ENCODE measurements at regions not wholly inside any gene's neighbourhood (a gene's known extent, or its start where the extent isn't known, plus 50 kb on each side); places are given as distances from the start of the nearest gene placed in this dataset.

DNA sequence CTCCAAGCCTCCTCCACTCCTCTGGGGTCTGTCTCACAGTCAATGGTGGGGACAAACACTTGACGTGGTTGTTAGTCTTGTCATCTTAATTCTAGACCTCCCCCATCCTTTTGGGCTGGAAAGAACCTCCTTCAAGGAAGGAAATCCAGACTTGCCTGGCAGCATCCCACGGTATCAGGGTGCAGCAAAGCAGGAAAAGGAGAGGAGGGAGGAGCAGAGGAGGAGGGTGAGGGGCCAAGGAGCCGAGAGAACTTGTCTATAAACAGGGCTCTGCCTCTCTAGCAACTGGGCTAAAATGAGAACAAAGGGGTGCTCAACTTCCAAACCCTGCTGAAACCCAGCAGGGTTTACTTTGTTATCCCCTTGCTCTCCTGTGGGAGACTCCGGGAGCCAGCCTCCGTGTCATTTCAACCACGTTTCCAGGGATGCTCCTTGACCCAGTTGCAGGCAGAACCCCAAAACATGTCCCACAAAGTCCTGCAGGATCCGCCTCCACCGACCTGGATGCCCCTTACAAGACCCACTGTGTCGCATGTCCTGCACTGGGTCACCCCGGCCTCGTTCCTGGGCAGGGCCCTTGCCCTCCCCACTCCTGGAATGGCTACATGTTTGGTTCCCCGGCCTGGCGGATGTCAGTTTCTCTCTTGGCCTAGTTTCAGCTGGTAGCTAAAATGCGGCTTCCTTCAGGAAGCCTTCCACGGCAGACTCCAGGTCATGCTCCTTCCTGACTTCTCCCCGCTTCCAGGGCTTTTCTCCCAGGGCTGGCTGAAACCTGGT lies 69.7 kb upstream of the MGMT start:
- no peak for DNase-seq (ENCODE audit: low spot score)

DNA sequence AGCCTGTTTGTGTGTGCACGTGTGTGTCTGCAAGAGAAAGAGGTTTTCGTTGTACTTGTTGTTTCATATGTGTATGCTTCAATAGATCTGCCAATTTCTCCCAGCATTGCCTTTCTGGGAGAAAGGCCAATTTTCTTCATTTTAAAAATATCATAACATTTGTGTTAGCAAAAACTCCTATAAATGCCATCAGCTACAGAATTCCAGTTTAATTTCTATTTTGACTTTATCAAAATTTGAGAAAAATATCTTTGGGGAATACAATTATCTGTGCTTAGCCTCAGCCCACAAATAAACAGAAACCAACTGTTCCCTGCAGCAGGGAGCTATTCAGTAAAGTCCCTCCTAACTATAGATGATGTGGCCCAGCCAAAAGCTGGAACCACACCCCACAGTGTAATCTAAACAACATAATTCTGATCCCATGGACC lies 68.3 kb upstream of the MGMT start:
- DNase-seq (ENCODE audit: low spot score): no peak

DNA sequence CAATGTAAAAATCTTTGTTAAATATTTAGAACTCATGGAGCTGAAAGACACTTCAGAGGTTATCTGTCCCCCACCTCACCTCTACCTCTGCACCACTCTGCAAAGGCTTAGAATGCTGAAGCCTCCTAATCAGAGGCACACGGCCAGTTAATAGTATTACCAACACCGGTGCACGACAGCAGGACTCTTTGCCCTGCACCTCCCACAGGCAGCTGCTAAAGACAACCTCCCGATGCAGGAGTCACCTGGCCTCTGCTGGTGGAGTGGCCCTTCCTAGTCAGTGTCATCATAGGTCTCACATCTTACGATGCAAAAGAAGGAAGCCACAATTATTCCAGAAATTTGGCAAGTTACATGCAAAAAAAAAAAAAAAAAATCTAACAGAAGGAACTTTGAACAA lies 66.6 kb upstream of the MGMT start:
- DNase-seq (ENCODE audit: low spot score): no peak

DNA sequence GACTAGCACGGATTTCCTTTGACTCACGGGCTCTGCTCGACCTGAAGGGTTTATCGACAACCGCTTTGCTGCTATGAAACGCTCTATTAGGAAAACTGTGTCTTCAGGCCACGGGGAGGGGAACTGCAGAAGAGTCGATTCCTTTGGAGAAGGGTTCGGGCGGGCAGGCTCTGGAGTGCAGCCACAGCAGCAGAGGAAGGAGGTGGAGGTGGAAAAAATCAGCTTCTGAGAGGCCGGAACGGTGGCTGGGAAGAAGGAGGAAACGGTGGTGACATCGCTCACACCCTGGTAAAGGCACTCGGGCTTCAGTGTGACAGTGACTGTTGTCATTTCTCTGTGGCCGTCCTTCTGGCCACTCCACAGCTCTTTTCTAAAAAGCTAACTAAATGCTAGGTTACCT lies 64.6 kb upstream of the MGMT start:
- DNase-seq (ENCODE audit: low spot score): no peak

DNA sequence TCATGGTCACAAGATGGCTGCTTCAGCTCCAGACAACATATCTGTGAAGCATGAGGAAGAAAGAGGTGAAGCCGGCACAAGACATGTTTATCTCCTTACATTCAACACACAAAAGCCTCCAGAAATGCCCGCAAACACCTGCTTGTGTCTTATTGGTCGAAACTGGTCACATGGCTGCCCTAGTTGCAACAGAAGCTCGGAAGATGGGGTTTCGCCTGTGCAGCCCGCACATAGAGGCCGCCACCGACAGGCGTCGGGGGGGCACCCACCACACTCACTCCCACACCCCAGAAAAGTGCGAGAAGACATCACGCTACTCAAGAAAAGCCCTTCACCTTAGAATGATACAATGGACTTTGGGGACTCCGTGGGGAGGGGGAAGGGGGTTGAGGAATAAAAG lies 63.0 kb upstream of the MGMT start:
- no peak for DNase-seq (ENCODE audit: low spot score)

DNA sequence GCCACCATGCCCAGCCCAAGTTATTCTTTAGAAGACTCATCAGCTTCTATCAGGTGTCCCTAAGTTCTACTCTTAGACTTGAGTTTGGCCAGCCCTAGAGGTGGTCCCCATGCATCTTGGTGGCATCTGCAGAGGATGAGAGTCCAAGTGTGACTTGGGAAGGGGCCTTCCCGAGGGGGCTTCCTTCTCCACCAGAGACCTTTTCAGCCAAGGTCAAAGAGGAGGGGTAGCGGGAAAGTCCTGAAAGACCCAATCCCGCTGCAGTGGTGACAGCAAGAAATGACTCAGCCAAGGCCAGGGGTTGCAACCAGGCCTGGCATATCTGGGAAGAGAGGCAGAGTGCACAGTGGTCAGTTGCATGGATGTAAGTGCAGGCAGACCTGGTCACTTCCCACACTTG lies 61.7 kb upstream of the MGMT start:
- no peak for DNase-seq (ENCODE audit: low spot score)

DNA sequence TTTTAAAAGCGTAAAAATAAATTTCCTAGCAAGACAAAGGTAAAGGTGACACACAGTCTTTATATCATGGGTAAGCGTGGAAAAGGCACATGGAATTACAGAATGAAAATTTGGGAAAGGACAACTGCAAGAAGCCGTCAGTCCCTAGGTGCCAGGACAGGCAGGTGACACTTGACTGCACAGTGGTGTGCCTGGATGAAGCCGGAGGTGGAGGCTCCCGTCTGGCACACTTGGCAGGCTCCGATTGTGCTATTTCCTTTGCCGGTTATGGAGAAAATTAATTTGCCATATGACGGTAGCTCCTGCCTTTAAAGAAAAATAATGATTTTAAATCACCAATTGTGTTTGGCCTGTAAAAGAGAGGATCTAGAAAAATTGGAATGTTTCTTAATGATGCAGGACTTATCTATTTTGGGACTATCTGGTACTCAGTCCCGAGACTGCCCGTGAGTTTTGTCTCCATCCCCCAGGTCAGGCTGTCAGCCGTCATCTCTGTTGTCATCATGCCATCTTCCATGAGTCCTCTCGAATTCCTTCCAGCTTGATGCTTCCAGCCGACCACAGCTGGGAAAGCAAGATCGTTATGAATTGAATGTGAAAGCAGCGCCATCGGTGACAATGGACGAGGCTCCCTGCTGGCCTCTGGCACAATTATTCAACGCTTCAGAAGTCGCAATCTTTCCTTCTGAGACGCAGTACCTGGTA lies 56.2 kb upstream of the MGMT start:
- no peak for DNase-seq (ENCODE audit: low spot score)

DNA sequence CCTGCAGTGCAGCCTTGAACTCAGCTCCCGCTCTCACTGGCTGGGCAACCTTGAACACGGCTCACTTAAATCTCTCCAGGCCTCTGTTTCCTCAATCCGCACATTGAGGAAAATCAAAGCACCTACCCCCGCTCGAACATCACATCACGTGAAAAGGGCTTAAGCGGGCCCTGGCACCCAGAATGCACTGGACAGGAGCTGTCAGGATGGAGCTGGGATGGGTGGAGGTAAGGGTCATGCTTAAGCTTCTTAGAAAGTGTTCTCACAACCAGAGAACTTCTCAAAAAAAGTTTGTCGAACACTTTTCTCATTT lies 55.7 kb upstream of the MGMT start:
- no peak for DNase-seq (ENCODE audit: low spot score)

DNA sequence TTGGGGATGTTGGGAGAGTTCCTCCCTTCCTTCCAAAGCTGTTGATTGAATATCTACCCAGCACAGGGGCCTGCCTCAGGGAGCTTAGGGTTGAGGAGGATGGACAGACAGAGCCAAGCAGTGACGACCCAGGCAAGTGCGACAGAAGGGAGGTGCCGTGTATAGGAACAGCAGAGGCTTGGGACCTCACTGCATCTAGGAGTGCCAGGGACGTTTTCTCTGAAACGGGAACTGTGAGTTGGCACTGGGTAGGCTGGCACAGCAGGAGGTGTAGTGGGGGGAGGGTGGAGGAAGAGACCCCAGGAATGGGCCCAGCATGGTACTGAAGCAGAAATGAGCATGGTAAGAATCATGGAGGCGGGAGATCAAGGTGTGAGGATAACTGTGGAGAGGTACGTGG lies 55.3 kb upstream of the MGMT start:
- no peak for DNase-seq (ENCODE audit: low spot score)

DNA sequence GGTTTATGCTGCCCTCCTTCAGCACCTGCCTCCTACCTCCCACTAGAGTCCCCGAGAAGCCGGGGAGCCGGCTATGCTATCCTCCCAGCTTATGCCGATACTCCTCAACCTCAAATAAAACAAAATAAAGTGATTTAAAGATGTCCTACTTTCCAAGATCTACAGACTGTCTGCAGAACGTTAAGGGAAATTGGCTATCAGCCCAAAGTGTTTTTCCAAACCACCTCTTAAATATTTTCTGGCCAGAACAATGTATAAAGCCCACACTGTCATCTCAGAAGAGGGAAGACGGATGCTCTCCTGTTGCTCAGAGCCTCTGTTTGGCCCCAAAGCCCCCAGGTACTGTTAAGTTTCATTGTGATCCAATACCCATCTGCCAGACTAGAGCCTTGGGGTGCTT lies 54.0 kb upstream of the MGMT start:
- no peak for DNase-seq (ENCODE audit: low spot score)

DNA sequence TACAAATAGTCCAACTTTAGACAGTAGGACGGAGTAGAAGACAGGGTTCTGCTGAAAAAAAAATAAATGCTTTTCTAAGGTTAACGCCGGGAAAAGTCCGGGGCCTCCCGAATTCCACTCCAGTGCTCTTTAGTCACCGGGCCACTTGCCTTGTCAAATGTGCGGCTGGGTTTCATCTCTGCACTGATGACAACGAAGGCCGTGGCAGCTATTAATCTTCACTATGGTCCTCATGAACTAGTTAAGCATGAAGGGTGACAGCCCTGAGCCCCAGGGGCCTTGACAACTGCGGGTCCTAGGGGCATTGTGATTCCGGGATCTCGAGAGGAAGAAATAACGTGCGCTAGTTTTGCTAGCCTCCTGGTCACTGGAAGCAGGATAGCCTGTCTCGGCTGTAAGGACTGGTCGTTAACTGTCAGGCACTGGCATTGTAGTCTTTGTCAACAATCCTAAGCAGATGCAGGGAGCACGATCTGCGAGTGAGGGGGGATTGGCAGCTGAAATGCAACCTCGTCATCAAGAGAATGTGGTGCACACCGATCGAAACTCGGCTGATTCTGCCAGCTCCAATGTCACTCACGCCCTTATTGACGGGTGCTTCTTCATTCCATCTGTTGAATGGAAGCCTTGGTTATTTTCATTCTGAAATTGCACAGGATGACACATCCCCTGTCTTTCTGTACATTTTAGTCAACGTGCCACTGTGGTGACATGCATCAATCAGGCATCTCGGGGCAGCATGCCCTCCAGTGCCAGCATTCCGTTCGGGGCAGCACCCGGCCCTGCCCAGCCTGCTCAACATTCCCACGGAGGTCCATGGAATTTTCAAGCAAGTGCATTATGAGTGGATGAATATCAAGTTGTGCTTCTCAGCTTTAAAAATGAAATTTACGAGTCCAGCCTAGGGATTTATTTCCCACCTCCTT lies 51.6 kb upstream of the MGMT start:
- DNase-seq (ENCODE audit: low spot score): no peak

DNA sequence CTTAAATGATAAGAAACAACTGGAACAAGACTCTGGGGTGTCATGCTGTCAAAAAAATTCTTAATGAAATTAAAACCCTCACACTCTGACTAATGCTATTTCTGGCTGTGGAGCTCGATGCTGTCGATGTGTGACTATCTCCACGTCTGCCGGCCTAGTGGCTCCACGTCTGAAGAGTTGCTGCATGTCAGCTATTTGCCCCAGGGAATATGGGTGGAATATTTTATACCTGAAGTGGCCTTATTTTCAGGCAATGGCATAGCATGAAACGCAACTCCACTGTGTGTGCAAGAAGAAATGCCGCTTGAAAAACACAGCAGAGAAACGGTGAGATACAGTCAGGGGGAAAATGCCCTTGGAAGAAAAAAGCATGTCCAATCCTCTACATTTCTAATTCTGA lies 50.9 kb upstream of the MGMT start:
- DNase-seq (ENCODE audit: low spot score): no peak

DNA sequence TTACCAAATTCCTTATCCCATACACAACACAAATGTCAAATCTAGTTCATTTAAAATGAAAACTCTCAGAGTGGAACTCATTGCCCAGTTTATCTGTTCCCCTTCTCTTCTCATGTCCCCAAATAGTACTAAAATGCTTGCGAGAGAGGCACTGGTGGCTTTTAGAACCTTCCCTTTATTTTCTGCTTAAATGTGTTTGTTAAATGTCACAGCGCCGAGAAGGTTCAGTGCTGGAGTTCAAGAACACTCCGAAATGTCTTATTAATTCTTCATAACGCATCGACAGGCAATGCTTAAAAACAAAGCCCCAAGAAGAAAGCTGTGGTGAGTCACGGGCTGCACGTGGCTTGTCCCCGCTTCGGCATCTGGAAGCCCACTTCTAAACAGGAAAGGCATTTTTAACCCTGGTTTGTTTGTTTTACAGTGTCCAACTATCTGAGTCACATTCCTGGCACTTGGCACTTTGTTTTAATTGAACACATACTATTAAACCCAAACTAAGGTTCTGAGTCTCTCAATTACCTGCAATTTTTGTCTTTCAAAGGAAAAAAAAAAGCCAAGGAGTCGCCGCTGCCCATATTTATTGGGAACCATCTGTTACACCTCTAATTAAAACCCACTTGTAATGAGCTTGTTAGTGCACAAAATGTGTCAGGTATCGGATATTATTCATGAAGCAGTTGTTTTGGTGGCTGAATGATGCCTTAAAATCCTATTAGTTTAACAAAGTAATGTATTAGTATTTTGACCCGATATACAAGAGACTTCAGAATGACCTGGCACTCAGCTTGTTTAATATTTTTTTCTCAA lies 49.9 kb upstream of the MGMT start:
- peak; percentile 32 for DNase-seq (ENCODE audit: low spot score)

Measured in SW480 (cell line).